ENCODE measurements at regions not wholly inside any gene's neighbourhood (a gene's known extent, or its start where the extent isn't known, plus 50 kb on each side); places are given as distances from the start of the nearest gene placed in this dataset.

GRCh38 chr6:79399499-79399898, 137.7 kb downstream of the LCA5 start:
- no peak for TF ChIP-seq CTCF (IDR thresholded peaks at IDR 0.05; ENCODE audit: insufficient read depth, low read depth, low read length)
- no peak for TF ChIP-seq EZH2 (IDR thresholded peaks at IDR 0.05; ENCODE audit: insufficient read depth, low read length)

Data from astrocyte (in vitro differentiated cells and primary cell).